HCT116 (cell line): ENCODE measurements at regions not wholly inside any gene's neighbourhood (a gene's known extent, or its start where the extent isn't known, plus 50 kb on each side); places are given as distances from the start of the nearest gene placed in this dataset.

Experiments
- ATAC-seq: fragments of 200-7000 bp; cut with Tn5 transposase; 2 replicates; pipeline ENCODE4 v1.9.1; 2020; ENCODE audit warnings: mild to moderate bottlenecking, moderate library complexity
- BruUV-seq: library from RNA; stranded (reverse); fragments of 400-500 nt; replicated peaks from 2 replicates; lab custom pipeline; 2021; lab: Mats Ljungman, UMichigan
- CTCF ChIA-PET: fragments of 300-600 bp; sonication (Branson Sonifier 250); formaldehyde crosslinking; loops from one replicate; lab custom pipeline; 2021; ENCODE audit warnings: antibody characterized with exemption; lab: Charles Lee
- POLR2A ChIA-PET: fragments of 300-600, 350-600 bp; sonication (Branson Sonifier 250); formaldehyde crosslinking; loops from one replicate; lab custom pipeline; 2021; ENCODE audit warnings: antibody characterized with exemption; lab: Charles Lee
- RAD21 ChIA-PET, 2 experiments: fragments of 300-600 bp; sonication (Branson Sonifier 250); formaldehyde crosslinking; loops; one replicate each; lab custom pipeline; 2023; ENCODE audit warnings: low total read pairs in 2 of 2; ENCODE audit not compliant: uncharacterized antibody in 2 of 2, unreplicated experiment in 2 of 2, low non-redundant PET in 1 of 2; lab: Charles Lee
- DNase-seq: peaks from one replicate; pipeline ENCODE4 v3.0.0-alpha.2; 2010; ENCODE audit warnings: low read depth, low spot score
- H2AFZ ChIP-seq: fragments of 200-600 bp; shearing (Covaris generic), sonication (generic); 2 replicates; pipeline ENCODE4 v1.6.1; 2017; ENCODE audit warnings: low read depth, mixed run types, mixed read lengths, antibody characterized with exemption, low read length; ENCODE audit not compliant: poor library complexity, severe bottlenecking
- H3K27ac ChIP-seq: 2 replicates; pipeline ENCODE4 v1.5.1; 2012; ENCODE audit warnings: low read depth, low read length
- H3K27me3 ChIP-seq: fragments of 200-600 bp; sonication (generic); 2 replicates; pipeline ENCODE4 v1.6.1; 2016; ENCODE audit warnings: mixed run types, low read length, mixed read lengths; ENCODE audit not compliant: insufficient read depth
- H3K36me3 ChIP-seq, 2 experiments: fragments of 200-500 bp in 1 of 2; fragments of 200-600 bp in 1 of 2; sonication (Bioruptor generic) in 1 of 2; sonication (generic) in 1 of 2; 2 replicates each; pipeline versions ENCODE4 v1.5.1 to v1.6.1; 2014 to 2016; ENCODE audit warnings: low read length in 2 of 2, inconsistent platforms in 1 of 2, mixed read lengths in 1 of 2, mixed run types in 1 of 2; ENCODE audit not compliant: insufficient read depth in 2 of 2, control insufficient read depth in 1 of 2
- H3K4me1 ChIP-seq, 2 experiments: fragments of 200-600 bp in 1 of 2; sonication (generic) in 1 of 2; 2 replicates each; pipeline versions ENCODE4 v1.5.1 to v1.6.1; 2012 to 2017; ENCODE audit warnings: low read length in 2 of 2, inconsistent platforms in 1 of 2, mild to moderate bottlenecking in 1 of 2, mixed read lengths in 1 of 2, mixed run types in 1 of 2, moderate library complexity in 1 of 2; ENCODE audit not compliant: insufficient read depth in 2 of 2, control insufficient read depth in 1 of 2
- H3K4me2 ChIP-seq: fragments of 200-600 bp; sonication (generic); 2 replicates; pipeline ENCODE4 v1.6.1; 2017; ENCODE audit warnings: mixed run types, low read length, mixed read lengths
- H3K4me3 ChIP-seq, 2 experiments: fragments of 200-600 bp in 1 of 2; sonication (generic) in 1 of 2; replicated peaks in 1 of 2; 2 replicates each; pipeline ENCODE4 v1.5.1; 2011 to 2016; ENCODE audit warnings: low read length in 2 of 2, control low read depth in 1 of 2, low read depth in 1 of 2, mild to moderate bottlenecking in 1 of 2, mixed read lengths in 1 of 2, mixed run types in 1 of 2
- H3K79me2 ChIP-seq: fragments of 200-600 bp; sonication (generic); 2 replicates; pipeline ENCODE4 v1.6.1; 2017; ENCODE audit warnings: mild to moderate bottlenecking, mixed run types, low read length, moderate library complexity, mixed read lengths; ENCODE audit not compliant: insufficient read depth
- H3K9ac ChIP-seq: fragments of 200-600 bp; sonication (generic); 2 replicates; pipeline ENCODE4 v1.6.1; 2016; ENCODE audit warnings: low read length, mixed read lengths
- H3K9me2 ChIP-seq: fragments of 200-600 bp; sonication (generic), shearing (Covaris generic); 2 replicates; pipeline ENCODE4 v1.6.1; 2017; ENCODE audit warnings: mixed run types, mild to moderate bottlenecking, moderate library complexity; ENCODE audit not compliant: insufficient read depth
- H3K9me3 ChIP-seq, 2 experiments: fragments of 200-500 bp in 1 of 2; fragments of 200-600 bp in 1 of 2; sonication (Bioruptor generic) in 1 of 2; sonication (generic) in 1 of 2; 2 replicates each; pipeline ENCODE4 v1.6.1; 2014 to 2017; ENCODE audit warnings: low read length in 2 of 2, mixed read lengths in 2 of 2, inconsistent platforms in 1 of 2, low read depth in 1 of 2, mild to moderate bottlenecking in 1 of 2, mixed run types in 1 of 2, moderate library complexity in 1 of 2; ENCODE audit not compliant: control insufficient read depth in 1 of 2, insufficient read depth in 1 of 2
- H4K20me1 ChIP-seq: fragments of 200-600 bp; sonication (generic), shearing (Covaris generic); 2 replicates; pipeline ENCODE4 v1.6.1; 2017; ENCODE audit warnings: mixed run types, mild to moderate bottlenecking, moderate library complexity; ENCODE audit not compliant: insufficient read depth
- ATF3 ChIP-seq: IDR thresholded peaks from 2 replicates; pipeline ENCODE4 v1.6.1; 2012
- CBX3 ChIP-seq: IDR thresholded peaks from 2 replicates; pipeline ENCODE4 v1.6.1; 2012; ENCODE audit warnings: low read depth
- CEBPB ChIP-seq: IDR thresholded peaks from 2 replicates; pipeline ENCODE4 v1.6.1; 2012; ENCODE audit warnings: low read depth
- FOSL1 ChIP-seq: IDR thresholded peaks from 2 replicates; pipeline ENCODE4 v1.6.1; 2012; ENCODE audit warnings: low read depth
- POLR2A ChIP-seq: IDR thresholded peaks from 2 replicates; pipeline ENCODE4 v1.7.0; 2011; ENCODE audit warnings: borderline replicate concordance; ENCODE audit not compliant: insufficient read depth, insufficient read length; ENCODE audit errors: extremely low read depth
- POLR2AphosphoS5 ChIP-seq: IDR thresholded peaks from 2 replicates; pipeline ENCODE4 v1.6.1; 2011; ENCODE audit warnings: mild to moderate bottlenecking, low read depth, low read length, moderate library complexity
- SIN3A ChIP-seq: IDR thresholded peaks from 2 replicates; pipeline ENCODE4 v1.6.1; 2012; ENCODE audit warnings: low read depth
- YY1 ChIP-seq: IDR thresholded peaks from 2 replicates; pipeline ENCODE4 v1.6.1; 2011; ENCODE audit warnings: low read length, low read depth, moderate library complexity, mild to moderate bottlenecking; ENCODE audit not compliant: insufficient replicate concordance; ENCODE audit errors: extremely low read depth
- ZBTB33 ChIP-seq: IDR thresholded peaks from 2 replicates; pipeline ENCODE4 v1.6.1; 2011; ENCODE audit warnings: mild to moderate bottlenecking, low read length, moderate library complexity; ENCODE audit not compliant: insufficient replicate concordance; ENCODE audit errors: extremely low read depth
- ZFX ChIP-seq: fragments of 450-650 bp; IDR thresholded peaks from 2 replicates; pipeline ENCODE4 v1.6.1; 2017
- intact Hi-C: fragments of 100-400 bp; cut with micrococcal nuclease; formaldehyde crosslinking; loops from 2 replicates; pipeline ENCODE4 v1.10.0; 2022

GRCh38 chr17:13272296-13272695 is 254.5 kb upstream of the ELAC2 start (continued):
- TF ChIP-seq ZBTB33 (no peak), POLR2A (no peak), SIN3A (no peak), FOSL1 (no peak), POLR2AphosphoS5 (no peak), ATF3 (no peak), CBX3 (no peak), ZFX (no peak), CEBPB (no peak)

GRCh38 chr17:13268791-13269595 is 251.2 kb upstream of the ELAC2 start:
- H3K9me2 ChIP-seq: no peaks in the 10 kb centered on the region
- BruUV-seq: no TSS peak
- ChIA-PET RAD21 (no interaction called here), CTCF (no interaction called here), POLR2A (no interaction called here)
- no peak overlapping the region for H3K4me2 ChIP-seq
- H3K27ac ChIP-seq: no peak overlapping the region
- no peaks in the 10 kb centered on the region for H3K4me1 ChIP-seq
- no peaks in the 10 kb centered on the region for H3K79me2 ChIP-seq
- no peaks in the 10 kb centered on the region for H3K36me3 ChIP-seq
- intact Hi-C loops: no loop called here
- H4K20me1 ChIP-seq: no peaks in the 10 kb centered on the region
- H3K9me3 ChIP-seq: no peaks in the 10 kb centered on the region
- no peak overlapping the region for H2AFZ ChIP-seq
- H3K27me3 ChIP-seq: peaks cover 44% of the 10 kb centered on the region; the same call in 1 of the 2 replicates
- H3K4me3 ChIP-seq: no peak overlapping the region
- ATAC-seq (no peak), DNase-seq (no peak)
- no peak overlapping the region for H3K9ac ChIP-seq
- no peak for TF ChIP-seq YY1
